Heart right ventricle (tissue), 16 donors: ENCODE measurements at regions not wholly inside any gene's neighbourhood (a gene's known extent, or its start where the extent isn't known, plus 50 kb on each side); places are given as distances from the start of the nearest gene placed in this dataset.
"Not testable (repeated sequence)": the region's sequence is repeated elsewhere in the genome, so short reads cannot be mapped to it uniquely, and the experiment has no call there.

Experiments
- ATAC-seq, 8 donors: fragments of 200-7000 bp; cut with Tn5 transposase; one replicate each; pipeline ENCODE4 v1.9.1; 2020; ENCODE audit warnings: mild to moderate bottlenecking in 8 of 8, moderate library complexity in 8 of 8, moderate number of reproducible peaks in 1 of 8
- DNase-seq, 2 donors: peaks; one replicate each; pipeline ENCODE4 v3.0.0-alpha.2; 2020
- H3K27ac ChIP-seq, 10 donors: fragments of 200-600 bp; sonication (generic) in 2 of 10; one replicate each; pipeline versions ENCODE4 v1.5.0 to v1.8.0; 2020 to 2022; ENCODE audit warnings: mild to moderate bottlenecking in 3 of 10
- H3K27me3 ChIP-seq, 7 donors: fragments of 200-600 bp; one replicate each; pipeline ENCODE4 v1.8.0; 2021 to 2022; ENCODE audit warnings: mild to moderate bottlenecking in 2 of 7
- H3K36me3 ChIP-seq, 9 donors: fragments of 200-600 bp; sonication (generic) in 1 of 9; one replicate each; pipeline versions ENCODE4 v1.5.0 to v1.8.0; 2020 to 2022; ENCODE audit warnings: mild to moderate bottlenecking in 2 of 9
- H3K4me1 ChIP-seq, 9 donors: fragments of 200-600 bp; sonication (generic) in 1 of 9; one replicate each; pipeline versions ENCODE4 v1.5.0 to v1.8.0; 2020 to 2022; ENCODE audit warnings: mild to moderate bottlenecking in 4 of 9
- H3K4me3 ChIP-seq, 10 donors: fragments of 200-600 bp; sonication (generic) in 2 of 10; one replicate each; pipeline versions ENCODE4 v1.5.0 to v1.8.0; 2020 to 2022; ENCODE audit warnings: mild to moderate bottlenecking in 7 of 10, moderate library complexity in 2 of 10
- H3K9me3 ChIP-seq, 11 donors: fragments of 200-600 bp in 10 of 11; sonication (generic) in 2 of 11; one replicate each; pipeline versions ENCODE4 v1.5.0 to v1.8.0; 2013 to 2022; ENCODE audit warnings: mild to moderate bottlenecking in 2 of 11, control low read depth in 1 of 11, moderate library complexity in 1 of 11
- CTCF ChIP-seq, 9 donors: fragments of 200-600 bp; sonication (generic) in 2 of 9; IDR thresholded peaks; one replicate each; pipeline versions ENCODE4 v1.5.0 to v1.8.0; 2021 to 2022; ENCODE audit warnings: antibody characterized with exemption in 9 of 9, mild to moderate bottlenecking in 5 of 9, moderate library complexity in 1 of 9
- WGBS, 2 donors: extraction: QIAGEN DNeasy Blood & Tissue Kit; methylation state at CpG; one replicate each; pipeline ENCODE4 v1.1.7; 2013; ENCODE audit warnings: inconsistent platforms in 1 of 2; 5-methylcytosine and 5-hydroxymethylcytosine counted together
- intact Hi-C, 10 donors: fragments of 100-400 bp; cut with DNase I; formaldehyde crosslinking; loops; one replicate each; pipeline versions ENCODE4 v1.11.1 to v1.14.2; 2022
- donor health status: Arrhythmogenic right ventricular cardiomyopathy.
- donor health status: ischemic (EF 13 %, LVEDD 7.1; RV severe dilation, severe dysfunction).
- donor health status: healthy with polysubstance abuse.
- donor health status: DM: no; HTN: yes; CAD: no.
- donor health status: DM: no; HTN: no; CAD: no.
- donor health status: ischemic (EF 25% LVEDD 6.9; RV normal size, moderate dysfunction).
- donor health status: ischemic (EF 25% LVEDD 5.7; RV mildly dilated, moderate dysfunction).
- donor health status: healthy.
- donor health status: DM: yes; HTN: yes; CAD: no.
- donor health status: Ischemic cardiomyopathy.
- donor health status: ischemic (EF 35%, LVEDD 5.7; RV mildly dilated, moderate dysfunction).
- donor health status: nonischemic (EF 11% LVEDD 7.7; RV severe dilation, severe dysfunction).
- donor health status: DM: yes; HTN: yes; CAD: no.
- donor health status: PGD.
- donor health status: ischemic (EF 29% LVEDD 5.4; RV normal size, mild dysfunction).
- donor health status: nonischemic (EF 23%, LVEDD 6.1; RV moderate dilation, normal function).

DNA sequence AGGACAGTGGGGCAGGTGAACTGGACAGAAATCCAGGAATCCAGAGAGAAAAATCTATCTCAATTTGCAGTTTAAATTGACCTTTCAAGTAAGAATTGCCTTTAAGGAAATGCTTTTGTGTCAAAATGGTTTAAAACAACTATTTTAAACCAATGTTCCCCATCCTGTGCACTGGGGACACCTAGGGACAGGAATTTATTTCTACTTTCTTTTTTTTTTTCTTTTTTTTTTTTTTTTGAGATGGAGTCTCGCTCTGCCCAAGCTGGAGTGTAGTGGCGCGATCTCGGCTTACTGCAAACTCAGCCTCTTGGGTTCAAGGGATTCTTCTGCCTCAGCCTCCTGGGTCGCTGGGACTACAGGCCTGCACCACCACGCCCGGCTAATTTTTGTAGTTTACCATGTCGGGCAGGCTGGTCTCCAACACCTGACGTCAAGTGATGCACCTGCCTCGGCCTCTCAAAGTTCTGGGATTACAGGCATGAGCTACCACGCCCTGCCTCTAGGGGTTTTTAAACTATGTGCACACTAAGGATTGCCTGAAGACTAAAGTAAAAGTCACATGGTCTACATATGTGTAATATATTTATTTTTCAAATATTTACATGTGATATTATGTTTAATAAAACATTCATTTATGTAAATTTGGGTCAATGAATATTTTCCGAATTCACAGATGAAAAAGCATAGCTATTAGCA lies 1213.4 kb downstream of the STIM2 start:
- no peaks in the 10 kb centered on the region for H3K27me3 ChIP-seq
- no peak overlapping the region for H3K27ac ChIP-seq
- H3K4me3 ChIP-seq: no peak overlapping the region
- DNase-seq: no peak
- WGBS, 2 donors: 80 to 81% methylated on average over 12 of the region's 12 CpGs
- peaks cover 0 to 12% (median 0%) of the 10 kb centered on the region in 11 donors for H3K9me3 ChIP-seq
- intact Hi-C loops: no loop called here
- H3K4me1 ChIP-seq: no peaks in the 10 kb centered on the region
- TF ChIP-seq CTCF (IDR thresholded peaks at IDR 0.05): no peak
- no peaks in the 10 kb centered on the region for H3K36me3 ChIP-seq
- ATAC-seq: no peak

GRCh38 chr4:28075401-28075956 lies 1214.8 kb downstream of the STIM2 start:
- Histone ChIP-seq H3K36me3 (no peaks in the 10 kb centered on the region), H3K27ac (no peak overlapping the region), H3K9me3 (peaks cover 0 to 7% (median 0%) of the 10 kb centered on the region in 11 donors), H3K4me3 (no peak overlapping the region), H3K4me1 (no peaks in the 10 kb centered on the region), H3K27me3 (no peaks in the 10 kb centered on the region)
- DNase-seq (no peak), ATAC-seq (no peak)
- intact Hi-C loops: no loop called here
- TF ChIP-seq CTCF (IDR thresholded peaks at IDR 0.05): no peak

GRCh38 chr4:28077203-28077602 lies 1216.6 kb downstream of the STIM2 start:
- H3K36me3 ChIP-seq, ATAC-seq, H3K27me3 ChIP-seq, intact Hi-C loops, H3K4me1 ChIP-seq, H3K27ac ChIP-seq, H3K4me3 ChIP-seq, DNase-seq: not testable (repeated sequence)
- peaks cover 0 to 19% (median 0%) of the 10 kb centered on the region in 11 donors for H3K9me3 ChIP-seq
- 76 to 79% methylated on average over 9 of the region's 9 CpGs for WGBS, 2 donors

DNA sequence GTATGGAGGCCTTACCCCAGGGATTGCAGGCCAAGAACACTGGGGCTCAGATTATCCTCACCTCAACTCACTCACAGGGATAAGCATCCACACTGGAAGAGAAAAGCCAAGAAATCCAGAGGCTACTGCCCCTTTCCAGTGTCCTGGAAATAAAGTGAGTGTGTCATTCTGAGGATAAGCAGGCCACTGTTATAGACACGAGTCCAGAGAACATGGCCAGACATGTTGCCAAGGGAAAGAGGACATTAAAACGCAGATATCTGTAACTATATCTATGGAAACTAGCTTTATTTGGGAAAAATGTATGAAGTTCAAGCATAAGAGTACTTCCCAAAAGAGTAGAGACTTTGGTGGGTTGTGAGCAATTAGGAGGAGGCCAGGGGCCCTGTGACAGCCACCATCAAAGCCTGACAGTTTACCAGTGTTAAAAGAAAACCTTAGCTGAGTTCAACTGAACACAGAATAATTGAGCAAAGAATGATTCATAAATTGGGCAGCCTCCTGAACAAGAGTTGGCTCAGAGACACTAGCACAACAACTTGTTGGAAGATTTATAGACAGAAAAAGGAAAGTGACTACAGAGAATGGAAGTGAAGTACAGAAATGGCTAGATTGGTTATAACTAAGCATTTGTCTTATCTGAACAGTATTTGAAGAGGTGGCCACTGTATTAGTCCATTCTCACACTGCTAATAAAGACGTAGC lies 1222.2 kb downstream of the STIM2 start:
- H3K36me3 ChIP-seq: no peaks in the 10 kb centered on the region
- ATAC-seq (no peak), DNase-seq (no peak)
- no peak for TF ChIP-seq CTCF (IDR thresholded peaks at IDR 0.05)
- H3K4me1 ChIP-seq: no peaks in the 10 kb centered on the region
- H3K27ac ChIP-seq: no peak overlapping the region
- 71 to 73% methylated on average over 3 of the region's 3 CpGs for WGBS, 2 donors
- H3K4me3 ChIP-seq: no peak overlapping the region
- H3K9me3 ChIP-seq: peaks cover 0 to 33% (median 0%) of the 10 kb centered on the region in 11 donors
- intact Hi-C loops: no loop called here
- H3K27me3 ChIP-seq: no peaks in the 10 kb centered on the region

DNA sequence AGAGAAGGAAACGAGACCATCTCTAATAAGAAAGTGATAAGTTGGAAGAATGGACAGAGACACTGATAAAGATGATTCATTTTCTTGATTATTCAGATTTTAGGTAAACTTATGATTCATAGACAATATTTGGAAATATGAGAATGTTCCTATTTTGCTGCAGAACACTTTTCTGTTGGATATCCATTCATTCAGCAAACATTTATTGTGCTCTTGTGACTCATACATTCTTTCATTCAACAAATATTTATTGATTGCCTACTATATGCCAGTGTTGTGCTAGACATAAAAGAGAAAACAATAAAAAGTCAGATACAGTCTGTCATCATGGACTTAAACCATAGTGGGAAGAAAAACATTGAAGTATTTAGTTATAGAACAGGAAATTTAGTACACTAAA lies 1232.0 kb downstream of the STIM2 start:
- DNase-seq (no peak), ATAC-seq (no peak)
- Histone ChIP-seq H3K4me3 (no peak overlapping the region), H3K9me3 (no peaks in the 10 kb centered on the region), H3K36me3 (no peaks in the 10 kb centered on the region), H3K27me3 (no peaks in the 10 kb centered on the region), H3K4me1 (no peaks in the 10 kb centered on the region), H3K27ac (no peak overlapping the region)
- no peak for TF ChIP-seq CTCF (IDR thresholded peaks at IDR 0.05)
- 53 to 68% methylated on average over 1 of the region's 1 CpG for WGBS, 2 donors
- intact Hi-C loops: no loop called here
